ENCODE measurements at regions not wholly inside any gene's neighbourhood (a gene's known extent, or its start where the extent isn't known, plus 50 kb on each side); places are given as distances from the start of the nearest gene placed in this dataset.

DNA sequence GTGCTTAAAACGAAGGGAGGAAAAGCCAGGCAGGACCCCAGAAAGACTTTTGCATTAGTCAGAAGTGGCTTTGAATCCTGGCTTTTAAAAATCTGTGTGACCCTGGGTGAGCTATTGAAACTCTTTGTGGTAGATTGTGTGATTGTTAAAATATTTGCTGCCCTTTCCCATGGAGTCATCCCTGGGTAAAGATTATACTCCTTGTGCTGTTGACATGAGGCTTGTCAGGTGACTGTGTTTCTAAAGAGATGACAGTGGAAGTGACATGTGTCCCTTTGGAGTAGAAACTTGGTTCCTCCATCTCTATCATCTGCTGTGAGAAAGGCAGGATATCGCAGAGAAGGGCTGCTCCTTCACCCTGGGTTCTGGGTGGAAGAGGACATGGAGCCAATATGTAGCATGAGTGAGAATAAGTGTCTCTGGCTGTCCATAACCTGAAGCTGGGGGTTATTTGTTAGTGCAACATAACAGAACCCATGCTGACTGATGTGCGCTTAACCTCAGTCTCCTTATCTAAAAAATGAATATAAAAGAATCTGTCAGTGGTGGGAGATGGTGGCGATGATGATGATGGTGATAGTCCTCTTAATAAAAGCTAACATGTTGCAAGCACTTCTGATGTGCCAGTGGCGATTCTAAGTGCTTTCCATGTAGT lies 187.6 kb downstream of the RHOU start:
- TF ChIP-seq, protein P1, sequence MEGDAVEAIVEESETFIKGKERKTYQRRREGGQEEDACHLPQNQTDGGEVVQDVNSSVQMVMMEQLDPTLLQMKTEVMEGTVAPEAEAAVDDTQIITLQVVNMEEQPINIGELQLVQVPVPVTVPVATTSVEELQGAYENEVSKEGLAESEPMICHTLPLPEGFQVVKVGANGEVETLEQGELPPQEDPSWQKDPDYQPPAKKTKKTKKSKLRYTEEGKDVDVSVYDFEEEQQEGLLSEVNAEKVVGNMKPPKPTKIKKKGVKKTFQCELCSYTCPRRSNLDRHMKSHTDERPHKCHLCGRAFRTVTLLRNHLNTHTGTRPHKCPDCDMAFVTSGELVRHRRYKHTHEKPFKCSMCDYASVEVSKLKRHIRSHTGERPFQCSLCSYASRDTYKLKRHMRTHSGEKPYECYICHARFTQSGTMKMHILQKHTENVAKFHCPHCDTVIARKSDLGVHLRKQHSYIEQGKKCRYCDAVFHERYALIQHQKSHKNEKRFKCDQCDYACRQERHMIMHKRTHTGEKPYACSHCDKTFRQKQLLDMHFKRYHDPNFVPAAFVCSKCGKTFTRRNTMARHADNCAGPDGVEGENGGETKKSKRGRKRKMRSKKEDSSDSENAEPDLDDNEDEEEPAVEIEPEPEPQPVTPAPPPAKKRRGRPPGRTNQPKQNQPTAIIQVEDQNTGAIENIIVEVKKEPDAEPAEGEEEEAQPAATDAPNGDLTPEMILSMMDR (IDR thresholded peaks at IDR 0.05; ENCODE audit: low read length): no peak
- TF ChIP-seq EZH2 (optimal IDR thresholded peaks at IDR 0.05; ENCODE audit: low read depth, low read length) (no peak), EZH2phosphoT487 (IDR thresholded peaks at IDR 0.05; ENCODE audit: low read length) (no peak)
